GM12892 (cell line): ENCODE measurements at regions not wholly inside any gene's neighbourhood (a gene's known extent, or its start where the extent isn't known, plus 50 kb on each side); places are given as distances from the start of the nearest gene placed in this dataset.

ENCODE experiments used
- POLR2AphosphoS5 ChIP-seq: IDR thresholded peaks from 2 replicates; pipeline ENCODE4 v1.6.1; 2011; ENCODE audit warnings: low read depth, low read length, control low read depth
- TAF1 ChIP-seq: IDR thresholded peaks from 2 replicates; pipeline ENCODE4 v1.6.1; 2011; ENCODE audit warnings: low read depth, mild to moderate bottlenecking, control low read depth, low read length, borderline replicate concordance

DNA sequence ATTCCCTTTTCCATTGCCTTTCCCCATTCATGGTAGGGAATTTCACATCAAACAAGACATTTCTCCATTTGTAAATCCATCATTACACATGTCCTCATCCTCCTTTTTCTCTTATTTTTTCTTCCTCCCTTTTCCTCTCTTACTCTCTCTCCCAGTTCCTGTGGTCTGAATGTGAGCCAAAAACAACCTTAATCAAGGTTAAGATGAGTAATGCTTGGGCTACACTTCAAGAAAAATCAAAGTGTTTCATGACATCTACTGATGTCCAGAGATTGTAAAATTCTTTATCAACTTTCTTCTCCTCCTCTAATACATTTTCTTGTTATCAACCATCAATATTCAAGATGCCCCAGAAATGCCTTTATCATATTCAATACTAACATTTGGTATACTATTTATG, 172.5 kb upstream of the PRNP start:
- TF ChIP-seq POLR2AphosphoS5 (no peak), TAF1 (no peak)
